GM10248 (cell line): ENCODE measurements at regions not wholly inside any gene's neighbourhood (a gene's known extent, or its start where the extent isn't known, plus 50 kb on each side); places are given as distances from the start of the nearest gene placed in this dataset.
"Not testable (repeated sequence)": the region's sequence is repeated elsewhere in the genome, so short reads cannot be mapped to it uniquely, and the experiment has no call there.

Source experiments
- CTCF ChIA-PET: fragments of 300-600 bp; sonication (Branson Sonifier 250); formaldehyde crosslinking; extraction: SDS; loops from one replicate; lab custom pipeline; 2021; ENCODE audit warnings: antibody characterized with exemption; lab: Yijun Ruan, JAX
- POLR2A ChIA-PET: fragments of 350-650 bp; sonication (Branson Sonifier 250); formaldehyde crosslinking; extraction: SDS; loops from one replicate; lab custom pipeline; 2020; ENCODE audit warnings: antibody characterized with exemption; lab: Yijun Ruan, JAX
- DNase-seq: peaks from one replicate; pipeline ENCODE4 v3.0.0; 2012; ENCODE audit errors: extremely low spot score
- TF ChIP-seq, protein P1 (sequence below): IDR thresholded peaks from 2 replicates; pipeline ENCODE4 v1.5.1; 2012; ENCODE audit warnings: mild to moderate bottlenecking, low read depth; ENCODE audit errors: extremely low read depth, missing control alignments, control extremely low read depth

DNA sequence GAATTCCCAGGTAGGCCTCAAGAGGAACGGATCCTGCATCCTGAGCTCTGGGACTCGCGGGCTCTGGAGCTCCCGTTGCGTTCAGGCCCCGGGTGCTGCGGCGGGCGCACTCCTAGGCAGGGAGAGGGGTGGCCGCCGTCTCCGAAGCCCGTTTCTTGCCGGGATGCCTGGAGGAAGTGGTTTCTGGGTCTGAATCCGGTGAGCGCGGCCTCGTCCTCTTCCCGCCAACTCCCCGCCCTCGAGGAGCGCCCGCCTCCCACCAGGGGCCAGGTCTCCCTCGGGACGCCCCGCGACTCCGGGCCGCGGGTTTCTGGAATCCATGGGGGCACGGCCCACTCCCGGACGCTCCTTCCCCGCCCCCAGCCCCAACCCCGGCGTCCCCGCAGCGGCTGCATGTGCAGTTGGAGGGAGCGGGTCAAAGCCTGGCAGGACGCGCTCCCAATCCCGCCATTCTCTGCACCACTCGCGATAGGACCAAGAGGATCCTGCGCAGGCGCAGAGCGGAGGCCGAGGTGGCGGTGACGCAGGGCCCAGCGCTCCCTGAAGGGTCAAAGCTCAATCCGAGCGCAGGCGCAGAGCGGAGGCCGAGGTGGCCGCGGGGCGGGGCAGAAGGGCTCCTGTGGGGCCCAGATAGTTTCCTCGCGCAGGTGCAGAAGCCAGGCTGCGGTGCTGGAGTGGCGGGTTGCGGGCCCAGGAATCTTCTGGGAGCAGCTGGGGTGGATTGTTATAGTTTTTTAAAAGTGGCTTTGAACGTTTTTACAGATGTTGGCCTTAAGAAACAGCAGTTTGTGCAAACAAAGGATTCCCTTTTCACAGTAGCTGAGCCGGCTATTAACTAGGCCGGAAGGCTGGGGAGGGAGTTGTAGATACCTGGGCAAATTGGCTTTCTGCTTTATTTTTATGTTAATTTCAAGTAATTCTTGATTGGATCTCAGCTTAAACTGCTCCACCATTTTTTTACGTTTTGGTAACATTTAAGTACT lies 796.4 kb downstream of the AACS start:
- TF ChIP-seq, protein P1, sequence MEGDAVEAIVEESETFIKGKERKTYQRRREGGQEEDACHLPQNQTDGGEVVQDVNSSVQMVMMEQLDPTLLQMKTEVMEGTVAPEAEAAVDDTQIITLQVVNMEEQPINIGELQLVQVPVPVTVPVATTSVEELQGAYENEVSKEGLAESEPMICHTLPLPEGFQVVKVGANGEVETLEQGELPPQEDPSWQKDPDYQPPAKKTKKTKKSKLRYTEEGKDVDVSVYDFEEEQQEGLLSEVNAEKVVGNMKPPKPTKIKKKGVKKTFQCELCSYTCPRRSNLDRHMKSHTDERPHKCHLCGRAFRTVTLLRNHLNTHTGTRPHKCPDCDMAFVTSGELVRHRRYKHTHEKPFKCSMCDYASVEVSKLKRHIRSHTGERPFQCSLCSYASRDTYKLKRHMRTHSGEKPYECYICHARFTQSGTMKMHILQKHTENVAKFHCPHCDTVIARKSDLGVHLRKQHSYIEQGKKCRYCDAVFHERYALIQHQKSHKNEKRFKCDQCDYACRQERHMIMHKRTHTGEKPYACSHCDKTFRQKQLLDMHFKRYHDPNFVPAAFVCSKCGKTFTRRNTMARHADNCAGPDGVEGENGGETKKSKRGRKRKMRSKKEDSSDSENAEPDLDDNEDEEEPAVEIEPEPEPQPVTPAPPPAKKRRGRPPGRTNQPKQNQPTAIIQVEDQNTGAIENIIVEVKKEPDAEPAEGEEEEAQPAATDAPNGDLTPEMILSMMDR, result no peak
- DNase-seq, result no peak
- CTCF ChIA-PET, result no interaction called here
- POLR2A ChIA-PET, result no interaction called here

DNA sequence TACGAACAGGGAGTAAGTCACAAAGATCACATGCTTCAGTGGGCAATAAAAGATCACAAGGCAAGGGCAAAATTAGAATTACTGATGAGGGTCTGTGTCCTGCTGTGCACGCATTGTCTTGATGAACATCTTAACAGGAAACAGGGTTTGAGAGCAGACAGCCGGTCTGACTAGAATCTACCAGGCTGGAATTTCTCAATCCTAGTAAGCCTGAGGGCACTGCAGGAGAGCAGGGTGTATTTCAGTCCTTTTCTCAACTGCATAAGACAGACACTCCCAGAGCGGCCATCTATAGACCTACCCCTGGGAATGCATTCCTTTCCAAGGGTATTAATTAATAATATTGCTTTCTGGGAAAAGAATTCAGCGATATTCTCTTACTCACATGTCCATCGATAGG lies 800.0 kb downstream of the AACS start:
- CTCF ChIA-PET, DNase-seq, POLR2A ChIA-PET: not testable (repeated sequence)

DNA sequence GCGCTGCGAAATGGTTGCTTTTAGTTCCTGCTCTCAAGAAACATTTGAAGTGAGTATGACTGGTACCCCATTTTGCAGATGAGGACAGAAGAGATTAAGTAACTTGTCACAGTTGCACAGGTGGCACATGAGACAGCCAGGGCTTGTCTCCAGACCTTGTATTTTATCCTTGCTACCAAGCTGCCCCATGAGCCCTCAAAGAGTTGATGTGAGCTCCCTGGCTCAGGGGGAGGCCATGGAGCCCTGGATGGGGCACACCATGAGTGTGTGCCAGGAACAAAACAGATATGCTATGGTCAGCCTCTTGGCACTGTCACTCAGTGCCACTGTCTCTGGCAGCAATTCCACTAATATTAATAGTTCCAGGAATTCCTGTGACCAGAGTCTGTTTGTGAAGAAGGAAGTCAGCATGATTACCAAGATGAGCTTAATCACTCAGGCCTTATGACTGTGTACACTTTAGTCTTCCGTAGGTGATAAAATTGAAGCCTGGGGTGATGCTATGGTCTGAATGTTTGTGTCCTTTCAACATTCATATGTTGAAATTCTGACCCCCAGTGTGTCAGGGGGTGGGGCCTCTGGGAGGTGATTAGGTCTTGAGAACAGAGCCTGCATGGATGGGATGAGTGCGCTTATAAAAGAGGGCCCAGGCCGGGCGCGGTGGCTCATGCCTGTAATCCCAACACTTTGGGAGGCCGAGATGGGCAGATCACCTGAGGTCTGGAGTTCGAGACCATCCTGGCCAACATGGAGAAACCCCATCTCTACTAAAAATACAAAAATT lies 806.8 kb downstream of the AACS start:
- TF ChIP-seq, protein P1, result no peak
- no peak for DNase-seq
- POLR2A ChIA-PET, result no interaction called here
- CTCF ChIA-PET, result no interaction called here

DNA sequence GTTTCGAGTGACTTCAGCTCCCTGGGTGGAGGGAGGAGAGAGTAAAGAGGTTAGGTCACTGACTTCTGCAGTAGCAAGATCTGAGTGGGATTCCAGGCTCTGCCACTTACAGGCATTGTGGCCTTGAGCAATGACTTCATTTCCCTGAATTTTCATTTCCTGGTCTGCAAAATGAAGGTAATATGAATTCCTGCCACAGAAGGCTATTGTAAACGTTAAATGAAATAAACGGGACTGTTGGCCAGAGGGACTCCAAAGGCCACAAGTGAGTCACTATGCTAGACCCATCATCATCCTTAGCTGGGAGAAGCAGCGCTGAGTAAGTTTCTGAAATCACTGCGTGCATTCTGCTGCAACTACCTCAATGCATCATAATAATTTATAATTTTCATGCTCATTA lies 807.8 kb downstream of the AACS start:
- TF ChIP-seq, protein P1, result no peak
- POLR2A ChIA-PET, result no interaction called here
- DNase-seq, result no peak
- CTCF ChIA-PET, result no interaction called here

DNA sequence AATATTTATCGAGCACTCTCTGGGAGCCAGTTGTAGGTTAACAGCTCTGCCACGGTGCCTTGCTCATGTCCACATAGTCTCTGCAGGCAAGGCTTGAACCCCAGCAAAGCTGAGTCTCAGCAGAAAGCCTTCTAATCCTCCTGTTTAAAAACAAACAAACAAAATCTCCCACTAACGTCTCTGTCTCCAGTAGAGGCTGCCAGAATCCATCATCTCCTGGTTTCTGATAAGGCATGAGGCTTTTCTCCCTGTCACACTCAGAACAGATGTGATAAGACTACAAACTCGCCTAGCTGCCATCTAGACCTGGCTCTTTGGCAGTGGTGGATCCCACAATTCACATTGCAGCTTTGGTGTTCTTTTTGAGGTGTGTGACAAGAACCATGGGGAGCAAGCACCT lies 813.2 kb downstream of the AACS start:
- ChIA-PET CTCF (no interaction called here), POLR2A (no interaction called here)
- DNase-seq, result no peak
- TF ChIP-seq, protein P1, result no peak

DNA sequence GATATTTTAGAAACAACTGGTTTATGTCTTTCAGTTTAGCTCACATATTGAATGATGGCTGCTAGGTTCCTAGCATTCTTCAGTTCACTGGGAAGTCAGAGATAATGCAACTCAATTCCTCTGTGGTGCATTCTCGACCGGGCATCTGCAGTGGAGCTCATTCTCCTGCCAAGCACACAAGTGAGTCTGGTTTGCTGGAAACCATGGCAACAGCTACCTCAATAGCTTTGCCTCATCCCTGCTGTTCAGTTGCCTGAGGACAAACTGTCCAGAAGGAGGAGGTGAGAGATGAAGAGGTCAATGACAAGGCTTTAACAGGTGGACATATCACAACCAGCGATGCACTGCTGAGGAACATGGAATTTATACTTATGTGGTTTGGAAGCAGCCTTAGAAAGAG lies 816.9 kb downstream of the AACS start:
- DNase-seq, result no peak
- POLR2A ChIA-PET, result no interaction called here
- CTCF ChIA-PET, result interaction anchor here (1.4 kb wide), 1 partner anchor 32 kb away, joined by 3 read pairs; no protein-coding TSS in a partner anchor
- TF ChIP-seq, protein P1, result no peak

DNA sequence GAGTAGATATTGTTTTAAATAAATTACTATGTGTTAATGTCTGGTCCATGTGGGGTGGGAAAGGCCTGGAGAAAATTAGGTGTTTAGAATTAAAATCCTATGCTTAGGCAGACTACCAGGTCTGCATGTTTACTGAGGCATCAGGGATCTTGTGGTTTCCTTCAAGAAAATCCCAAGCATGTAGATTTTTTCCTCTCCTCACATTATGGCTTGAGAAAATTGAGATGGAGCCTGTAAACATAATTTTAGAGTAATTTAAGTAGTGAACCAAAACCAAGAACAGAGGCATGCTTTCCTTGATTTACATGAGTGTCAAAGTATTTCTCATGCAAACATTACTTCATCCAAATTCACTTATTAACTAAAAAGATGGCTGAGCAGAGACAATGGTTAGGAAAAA lies 823.7 kb downstream of the AACS start:
- POLR2A ChIA-PET, result no interaction called here
- TF ChIP-seq, protein P1, result no peak
- CTCF ChIA-PET, result no interaction called here
- DNase-seq, result no peak
